PC-3 (cell line): ENCODE measurements at regions not wholly inside any gene's neighbourhood (a gene's known extent, or its start where the extent isn't known, plus 50 kb on each side); places are given as distances from the start of the nearest gene placed in this dataset.

Source experiments
- EZH2 ChIP-seq: fragments of 300-600 bp; sonication (generic); IDR thresholded peaks from one replicate; pipeline ENCODE4 v1.6.1; 2017; ENCODE audit warnings: antibody characterized with exemption, mild to moderate bottlenecking, low read length; ENCODE audit not compliant: unreplicated experiment
- EZH2phosphoT487 ChIP-seq: fragments of 300-600 bp; sonication (generic); IDR thresholded peaks from 2 replicates; pipeline ENCODE4 v1.6.1; 2018; ENCODE audit warnings: mild to moderate bottlenecking, antibody characterized with exemption, low read length, borderline replicate concordance
- TF ChIP-seq, protein P1 (sequence below): fragments of 300-600 bp; sonication (generic); conservative IDR thresholded peaks from 2 replicates; pipeline ENCODE4 v1.5.1; 2017; ENCODE audit warnings: antibody characterized with exemption, low read depth, mild to moderate bottlenecking, low read length

GRCh38 chr5:144596517-144596916 is 425.8 kb downstream of the KCTD16 start:
- TF ChIP-seq, protein P1, sequence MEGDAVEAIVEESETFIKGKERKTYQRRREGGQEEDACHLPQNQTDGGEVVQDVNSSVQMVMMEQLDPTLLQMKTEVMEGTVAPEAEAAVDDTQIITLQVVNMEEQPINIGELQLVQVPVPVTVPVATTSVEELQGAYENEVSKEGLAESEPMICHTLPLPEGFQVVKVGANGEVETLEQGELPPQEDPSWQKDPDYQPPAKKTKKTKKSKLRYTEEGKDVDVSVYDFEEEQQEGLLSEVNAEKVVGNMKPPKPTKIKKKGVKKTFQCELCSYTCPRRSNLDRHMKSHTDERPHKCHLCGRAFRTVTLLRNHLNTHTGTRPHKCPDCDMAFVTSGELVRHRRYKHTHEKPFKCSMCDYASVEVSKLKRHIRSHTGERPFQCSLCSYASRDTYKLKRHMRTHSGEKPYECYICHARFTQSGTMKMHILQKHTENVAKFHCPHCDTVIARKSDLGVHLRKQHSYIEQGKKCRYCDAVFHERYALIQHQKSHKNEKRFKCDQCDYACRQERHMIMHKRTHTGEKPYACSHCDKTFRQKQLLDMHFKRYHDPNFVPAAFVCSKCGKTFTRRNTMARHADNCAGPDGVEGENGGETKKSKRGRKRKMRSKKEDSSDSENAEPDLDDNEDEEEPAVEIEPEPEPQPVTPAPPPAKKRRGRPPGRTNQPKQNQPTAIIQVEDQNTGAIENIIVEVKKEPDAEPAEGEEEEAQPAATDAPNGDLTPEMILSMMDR: no peak
- TF ChIP-seq EZH2phosphoT487 (no peak), EZH2 (no peak)
